Activated B cell treated with CpG ODN at 0.5 μM for 24 hours (primary cell): ENCODE measurements at regions not wholly inside any gene's neighbourhood (a gene's known extent, or its start where the extent isn't known, plus 50 kb on each side); places are given as distances from the start of the nearest gene placed in this dataset.

Source experiments
- ATAC-seq: fragments of 200-7000 bp; cut with Tn5 transposase; one replicate; pipeline ENCODE4 v1.10.0; 2021; ENCODE audit warnings: low read depth, mild to moderate bottlenecking, moderate library complexity
- CTCF ChIA-PET: fragments of 350-600 bp; sonication (Branson Sonifier 250); formaldehyde crosslinking; loops from one replicate; lab custom pipeline; 2021; ENCODE audit warnings: antibody characterized with exemption; lab: Charles Lee
- POLR2A ChIA-PET: fragments of 350-600 bp; sonication (Branson Sonifier 250); formaldehyde crosslinking; loops from one replicate; lab custom pipeline; 2021; ENCODE audit warnings: antibody characterized with exemption; lab: Charles Lee
- DNase-seq: peaks from one replicate; pipeline ENCODE4 v3.0.0; 2022
- H3K27ac Mint-ChIP-seq: one replicate; pipeline ENCODE4 v1.8.0; 2020; ENCODE audit warnings: mixed read lengths
- H3K27me3 Mint-ChIP-seq: one replicate; pipeline ENCODE4 v1.8.0; 2021; ENCODE audit warnings: mixed read lengths
- H3K36me3 Mint-ChIP-seq: one replicate; pipeline ENCODE4 v1.8.0; 2021; ENCODE audit warnings: low read depth, mixed read lengths
- H3K4me1 Mint-ChIP-seq: one replicate; pipeline ENCODE4 v1.8.0; 2021; ENCODE audit warnings: mixed read lengths
- H3K4me3 Mint-ChIP-seq: one replicate; pipeline ENCODE4 v1.8.0; 2020; ENCODE audit warnings: mild to moderate bottlenecking, mixed read lengths
- H3K9me3 Mint-ChIP-seq: one replicate; pipeline ENCODE4 v1.8.0; 2020; ENCODE audit warnings: mixed read lengths
- CTCF ChIP-seq: fragments of 200-600 bp; IDR thresholded peaks from one replicate; pipeline ENCODE4 v1.8.0; 2022; ENCODE audit warnings: antibody characterized with exemption, mild to moderate bottlenecking
- intact Hi-C: fragments of 100-400 bp; cut with micrococcal nuclease; formaldehyde crosslinking; loops from one replicate; pipeline ENCODE4 v1.15.1; 2024

GRCh38 chr7:153447011-153447410, 605.2 kb upstream of the DPP6 start:
- H3K4me1 Mint-ChIP-seq, result no peaks in the 10 kb centered on the region
- no peak for ATAC-seq
- H3K9me3 Mint-ChIP-seq, result no peaks in the 10 kb centered on the region
- DNase-seq, result no peak
- H3K27ac Mint-ChIP-seq, result no peak overlapping the region
- H3K27me3 Mint-ChIP-seq, result no peaks in the 10 kb centered on the region
- intact Hi-C loops, result no loop called here
- ChIA-PET POLR2A (no interaction called here), CTCF (no interaction called here)
- no peak overlapping the region for H3K4me3 Mint-ChIP-seq
- no peak for TF ChIP-seq CTCF
- H3K36me3 Mint-ChIP-seq, result no peaks in the 10 kb centered on the region

GRCh38 chr7:153452661-153453060, 599.5 kb upstream of the DPP6 start:
- no peak for TF ChIP-seq CTCF
- ChIA-PET POLR2A (no interaction called here), CTCF (no interaction called here)
- Mint-ChIP-seq H3K36me3 (no peaks in the 10 kb centered on the region), H3K9me3 (peaks cover 2% of the 10 kb centered on the region), H3K27ac (no peak overlapping the region), H3K4me3 (no peak overlapping the region), H3K27me3 (no peaks in the 10 kb centered on the region), H3K4me1 (no peaks in the 10 kb centered on the region)
- intact Hi-C loops, result no loop called here
- DNase-seq (no peak), ATAC-seq (no peak)

GRCh38 chr7:153454306-153454705, 597.9 kb upstream of the DPP6 start:
- POLR2A ChIA-PET, result no interaction called here
- no peak overlapping the region for H3K4me3 Mint-ChIP-seq

GRCh38 chr7:153457746-153458145, 594.5 kb upstream of the DPP6 start:
- CTCF ChIA-PET, result no interaction called here
- no peak for DNase-seq
- Mint-ChIP-seq H3K27me3 (no peaks in the 10 kb centered on the region), H3K27ac (no peak overlapping the region), H3K9me3 (peaks cover 11% of the 10 kb centered on the region), H3K36me3 (no peaks in the 10 kb centered on the region), H3K4me1 (no peaks in the 10 kb centered on the region), H3K4me3 (no peak overlapping the region)
- intact Hi-C loops, result no loop called here
- ATAC-seq, result no peak
- POLR2A ChIA-PET, result no interaction called here
- TF ChIP-seq CTCF, result no peak

More at GRCh38 chr7:153454306-153454705, 597.9 kb upstream of the DPP6 start:
- Mint-ChIP-seq H3K36me3 (no peaks in the 10 kb centered on the region), H3K27ac (no peak overlapping the region), H3K4me1 (no peaks in the 10 kb centered on the region), H3K27me3 (no peaks in the 10 kb centered on the region), H3K9me3 (peaks cover 2% of the 10 kb centered on the region)
- CTCF ChIA-PET, result no interaction called here
- ATAC-seq (no peak), DNase-seq (no peak)
- no peak for TF ChIP-seq CTCF
- intact Hi-C loops, result no loop called here

DNA sequence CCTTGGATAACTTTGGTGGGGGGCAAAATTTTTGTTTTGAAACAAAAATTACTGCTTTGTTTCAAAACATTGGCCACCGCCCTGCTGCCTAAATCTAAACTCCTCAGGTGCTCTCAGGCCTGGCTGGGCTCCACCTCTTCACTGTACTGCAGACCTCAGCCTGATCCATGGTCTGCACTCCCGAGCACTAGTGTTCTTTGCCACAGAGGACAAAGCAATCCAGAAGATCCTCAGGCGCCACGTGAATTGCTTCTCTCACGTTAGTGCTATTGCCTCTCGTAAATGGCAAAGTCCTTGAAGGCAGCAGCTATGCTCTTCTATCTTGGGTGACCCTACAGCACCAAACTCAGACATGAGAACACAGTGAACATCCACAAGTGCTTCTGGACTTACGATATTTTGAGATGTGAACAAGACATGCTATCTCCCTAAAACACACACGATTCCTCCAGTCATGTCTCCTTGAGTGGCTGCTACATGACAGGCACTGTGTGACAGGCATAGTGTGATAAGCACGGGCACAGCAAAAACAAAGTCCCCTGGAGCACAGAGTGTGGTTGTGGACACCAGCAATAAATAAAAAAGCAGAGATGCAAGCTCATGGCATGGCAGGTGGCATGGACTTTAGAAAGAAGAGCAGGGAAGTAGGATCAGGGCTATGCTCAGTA, 582.1 kb upstream of the DPP6 start:
- Mint-ChIP-seq H3K36me3 (no peaks in the 10 kb centered on the region), H3K4me3 (no peak overlapping the region), H3K4me1 (no peaks in the 10 kb centered on the region), H3K27ac (no peak overlapping the region), H3K27me3 (no peaks in the 10 kb centered on the region), H3K9me3 (peaks cover 2% of the 10 kb centered on the region)
- CTCF ChIA-PET, result no interaction called here
- DNase-seq, result no peak
- POLR2A ChIA-PET, result no interaction called here
- TF ChIP-seq CTCF, result no peak
- intact Hi-C loops, result no loop called here
- no peak for ATAC-seq
